ENCODE measurements at regions not wholly inside any gene's neighbourhood (a gene's known extent, or its start where the extent isn't known, plus 50 kb on each side); places are given as distances from the start of the nearest gene placed in this dataset.

DNA sequence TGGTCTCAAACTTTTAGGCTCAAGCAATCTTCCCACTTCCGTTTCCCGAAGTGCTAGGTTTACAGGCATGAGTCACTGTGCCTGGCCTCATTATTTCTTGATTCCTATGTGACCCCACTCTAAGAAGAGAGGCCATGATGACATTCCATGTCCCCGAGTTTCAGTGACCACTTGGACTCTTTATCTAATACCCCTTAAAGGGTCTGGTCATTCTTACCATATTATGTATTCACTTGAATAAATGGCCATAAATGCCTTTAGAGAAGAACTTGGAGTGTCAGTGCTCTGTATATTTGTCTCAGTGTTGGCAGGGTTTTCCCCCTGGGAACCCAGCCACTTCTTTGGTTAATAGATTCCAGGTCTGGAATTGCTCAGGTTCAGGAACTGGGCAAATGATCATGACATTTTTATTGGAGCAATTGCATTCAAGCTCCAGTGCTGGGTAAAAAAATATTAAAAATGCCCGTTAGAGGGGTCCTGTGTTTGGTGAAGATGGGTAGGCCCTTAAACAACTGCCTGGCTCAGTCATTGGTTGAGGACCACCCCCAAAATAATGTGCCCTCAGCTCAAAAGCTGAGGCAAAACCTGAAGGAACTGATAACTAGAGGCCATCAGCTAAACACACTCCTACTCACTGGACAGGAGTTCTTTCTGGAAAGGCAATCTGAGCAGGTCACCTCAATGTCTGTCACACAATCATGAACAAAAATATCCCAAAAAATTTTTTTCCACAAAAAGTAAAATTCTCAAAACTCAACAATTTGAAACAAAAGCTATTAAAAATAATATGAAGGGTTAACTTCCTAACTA is 186.6 kb upstream of the ZNF608 start:
- DNase-seq: no peak
- H3K9me3 Mint-ChIP-seq: peaks cover 2% of the 10 kb centered on the region

GRCh38 chr5:124935065-124935464 is 188.6 kb upstream of the ZNF608 start:
- Mint-ChIP-seq H3K9me3 (peaks cover 8% of the 10 kb centered on the region), H3K36me3 (no peaks in the 10 kb centered on the region), H3K27ac (no peak overlapping the region), H3K27me3 (no peaks in the 10 kb centered on the region), H3K4me1 (ENCODE audit: low read depth) (no peaks in the 10 kb centered on the region), H3K4me3 (no peak overlapping the region)
- CTCF ChIA-PET: no interaction called here
- intact Hi-C loops (cut with micrococcal nuclease): no loop called here
- POLR2A ChIA-PET: no interaction called here
- no peak for DNase-seq

More for the DNA sequence above, 186.6 kb upstream of the ZNF608 start:
- ChIA-PET POLR2A (no interaction called here), CTCF (no interaction called here)
- Mint-ChIP-seq H3K4me3 (no peak overlapping the region), H3K27ac (no peak overlapping the region), H3K36me3 (no peaks in the 10 kb centered on the region), H3K4me1 (ENCODE audit: low read depth) (no peaks in the 10 kb centered on the region), H3K27me3 (no peaks in the 10 kb centered on the region)
- intact Hi-C loops (cut with micrococcal nuclease): no loop called here

GRCh38 chr5:124936626-124936933 is 190.1 kb upstream of the ZNF608 start:
- Mint-ChIP-seq H3K27ac (no peak overlapping the region), H3K4me1 (ENCODE audit: low read depth) (no peaks in the 10 kb centered on the region), H3K36me3 (no peaks in the 10 kb centered on the region), H3K4me3 (no peak overlapping the region), H3K27me3 (no peaks in the 10 kb centered on the region), H3K9me3 (peaks cover 11% of the 10 kb centered on the region)
- intact Hi-C loops (cut with micrococcal nuclease): no loop called here
- ChIA-PET POLR2A (no interaction called here), CTCF (no interaction called here)
- no peak for DNase-seq

- Mint-ChIP-seq H3K4me1 (ENCODE audit: low read depth) (no peaks in the 10 kb centered on the region), H3K36me3 (no peaks in the 10 kb centered on the region), H3K27ac (no peak overlapping the region), H3K27me3 (no peaks in the 10 kb centered on the region), H3K4me3 (no peak overlapping the region), H3K9me3 (peaks cover 8% of the 10 kb centered on the region)
- DNase-seq: no peak
- ChIA-PET POLR2A (no interaction called here), CTCF (no interaction called here)
- intact Hi-C loops (cut with micrococcal nuclease): no loop called here
Measured at GRCh38 chr5:124941051-124942049, 194.9 kb upstream of the ZNF608 start.

- CTCF ChIA-PET: no interaction called here
Measured at GRCh38 chr5:124948062-124948753, 201.8 kb upstream of the ZNF608 start.

DNA sequence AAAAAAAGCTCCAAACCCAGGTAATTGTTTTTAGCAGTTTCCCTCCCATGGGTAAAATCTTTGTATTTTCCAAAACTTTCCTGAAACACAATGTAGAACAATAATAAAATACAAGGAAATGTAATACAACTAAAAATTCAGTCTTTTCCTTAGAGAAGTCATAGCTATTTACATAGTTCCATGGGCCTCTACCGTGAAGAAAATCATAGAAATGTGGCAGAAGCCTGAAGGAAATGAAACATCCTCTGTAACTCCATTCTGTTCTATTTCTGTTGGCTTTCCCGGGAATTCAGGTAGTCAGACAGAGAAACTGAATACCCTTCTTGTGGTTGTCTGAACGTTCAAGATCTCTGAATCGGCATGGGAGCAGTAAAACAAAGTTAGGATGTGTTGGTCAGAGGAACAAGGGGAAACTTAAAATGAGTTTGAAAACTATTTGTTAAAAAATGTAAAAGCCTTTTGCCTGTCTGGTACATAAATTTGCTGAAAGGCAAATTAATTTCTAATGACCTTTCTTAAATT is 202.4 kb upstream of the ZNF608 start:
- peaks cover 2% of the 10 kb centered on the region for H3K9me3 Mint-ChIP-seq
- H3K4me3 Mint-ChIP-seq: no peak overlapping the region
- no peaks in the 10 kb centered on the region for H3K4me1 Mint-ChIP-seq (ENCODE audit: low read depth)
- POLR2A ChIA-PET: no interaction called here
- CTCF ChIA-PET: no interaction called here
- H3K27ac Mint-ChIP-seq: no peak overlapping the region
- DNase-seq: no peak
- no peaks in the 10 kb centered on the region for H3K36me3 Mint-ChIP-seq
- intact Hi-C loops (cut with micrococcal nuclease): no loop called here
- no peaks in the 10 kb centered on the region for H3K27me3 Mint-ChIP-seq

More at GRCh38 chr5:124948062-124948753, 201.8 kb upstream of the ZNF608 start:
- H3K36me3 Mint-ChIP-seq: no peaks in the 10 kb centered on the region
- POLR2A ChIA-PET: no interaction called here
- intact Hi-C loops (cut with micrococcal nuclease): no loop called here
- no peaks in the 10 kb centered on the region for H3K4me1 Mint-ChIP-seq (ENCODE audit: low read depth)
- no peaks in the 10 kb centered on the region for H3K27me3 Mint-ChIP-seq
- DNase-seq: no peak
- no peak overlapping the region for H3K4me3 Mint-ChIP-seq
- H3K9me3 Mint-ChIP-seq: peaks cover 2% of the 10 kb centered on the region
- no peak overlapping the region for H3K27ac Mint-ChIP-seq

GRCh38 chr5:124949862-124950261 is 203.4 kb upstream of the ZNF608 start:
- ChIA-PET CTCF (interaction anchor here (0.7 kb wide), 1 partner anchor 358 kb away, joined by 3 read pairs; no protein-coding TSS in a partner anchor), POLR2A (no interaction called here)
- intact Hi-C loops (cut with micrococcal nuclease): no loop called here
- H3K4me1 Mint-ChIP-seq (ENCODE audit: low read depth): no peaks in the 10 kb centered on the region
- no peak overlapping the region for H3K4me3 Mint-ChIP-seq
- H3K27me3 Mint-ChIP-seq: no peaks in the 10 kb centered on the region
- peaks cover 2% of the 10 kb centered on the region for H3K9me3 Mint-ChIP-seq
- no peaks in the 10 kb centered on the region for H3K36me3 Mint-ChIP-seq
- no peak for DNase-seq
- no peak overlapping the region for H3K27ac Mint-ChIP-seq

- ChIA-PET POLR2A (no interaction called here), CTCF (no interaction called here)
- intact Hi-C loops (cut with micrococcal nuclease): no loop called here
- Mint-ChIP-seq H3K27ac (no peak overlapping the region), H3K9me3 (peaks cover 2% of the 10 kb centered on the region), H3K27me3 (no peaks in the 10 kb centered on the region), H3K4me3 (no peak overlapping the region), H3K36me3 (no peaks in the 10 kb centered on the region), H3K4me1 (ENCODE audit: low read depth) (no peaks in the 10 kb centered on the region)
- no peak for DNase-seq
Measured at GRCh38 chr5:124951105-124951504, 204.7 kb upstream of the ZNF608 start.

DNA sequence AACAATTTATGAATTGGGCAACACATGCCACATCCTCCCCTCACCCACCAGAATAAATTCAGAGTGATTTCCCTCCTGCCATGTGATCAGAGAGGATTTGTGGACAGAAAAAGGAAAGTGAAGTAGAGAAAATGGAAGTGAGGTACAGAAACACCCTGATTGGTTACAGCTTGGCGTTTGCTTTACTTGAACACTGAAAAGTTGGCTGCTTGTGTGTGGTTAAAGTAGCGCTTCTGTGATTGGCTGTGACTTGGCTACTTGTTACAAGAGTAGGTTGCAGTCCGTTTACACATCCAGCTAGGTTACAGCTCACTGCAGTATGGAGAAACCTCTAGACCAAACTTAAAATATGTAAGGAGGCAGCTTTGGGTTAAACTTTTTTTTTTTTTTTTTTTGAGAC is 205.2 kb upstream of the ZNF608 start:
- POLR2A ChIA-PET: no interaction called here
- Mint-ChIP-seq H3K4me1 (ENCODE audit: low read depth) (no peaks in the 10 kb centered on the region), H3K4me3 (no peak overlapping the region), H3K27me3 (no peaks in the 10 kb centered on the region), H3K36me3 (no peaks in the 10 kb centered on the region), H3K9me3 (peaks cover 2% of the 10 kb centered on the region), H3K27ac (no peak overlapping the region)
- intact Hi-C loops (cut with micrococcal nuclease): no loop called here
- DNase-seq: no peak
- CTCF ChIA-PET: no interaction called here

- no peaks in the 10 kb centered on the region for H3K9me3 Mint-ChIP-seq
- no peak overlapping the region for H3K4me3 Mint-ChIP-seq
- H3K36me3 Mint-ChIP-seq: no peaks in the 10 kb centered on the region
- intact Hi-C loops (cut with micrococcal nuclease): no loop called here
- no peak for DNase-seq
- H3K27ac Mint-ChIP-seq: no peak overlapping the region
- POLR2A ChIA-PET: no interaction called here
- CTCF ChIA-PET: no interaction called here
- H3K4me1 Mint-ChIP-seq (ENCODE audit: low read depth): no peaks in the 10 kb centered on the region
- no peaks in the 10 kb centered on the region for H3K27me3 Mint-ChIP-seq
Measured at GRCh38 chr5:124952079-124952478, 205.6 kb upstream of the ZNF608 start.

DNA sequence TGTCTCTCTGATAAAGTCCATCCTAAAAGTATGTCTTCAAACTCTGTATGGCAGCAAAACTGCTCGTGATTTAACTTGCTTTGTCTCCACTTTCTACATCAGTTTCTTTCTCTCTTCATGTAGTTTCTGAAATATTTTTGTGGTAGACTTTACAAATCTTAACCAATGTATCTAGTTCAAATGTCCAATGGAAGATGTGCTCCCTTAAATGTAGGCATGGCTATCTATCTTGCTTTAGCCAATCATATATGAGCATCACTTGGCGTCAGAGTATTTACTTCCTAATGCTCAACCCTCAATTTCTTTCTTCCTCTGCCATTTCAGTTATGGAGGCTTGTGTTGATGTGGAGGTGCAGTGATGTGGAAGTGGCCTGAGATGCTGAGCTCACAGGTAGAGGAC is 206.1 kb upstream of the ZNF608 start:
- ChIA-PET CTCF (no interaction called here), POLR2A (no interaction called here)
- Mint-ChIP-seq H3K4me1 (ENCODE audit: low read depth) (no peaks in the 10 kb centered on the region), H3K27ac (no peak overlapping the region), H3K27me3 (no peaks in the 10 kb centered on the region), H3K9me3 (no peaks in the 10 kb centered on the region), H3K4me3 (no peak overlapping the region), H3K36me3 (no peaks in the 10 kb centered on the region)
- intact Hi-C loops (cut with micrococcal nuclease): no loop called here
- DNase-seq: no peak

DNA sequence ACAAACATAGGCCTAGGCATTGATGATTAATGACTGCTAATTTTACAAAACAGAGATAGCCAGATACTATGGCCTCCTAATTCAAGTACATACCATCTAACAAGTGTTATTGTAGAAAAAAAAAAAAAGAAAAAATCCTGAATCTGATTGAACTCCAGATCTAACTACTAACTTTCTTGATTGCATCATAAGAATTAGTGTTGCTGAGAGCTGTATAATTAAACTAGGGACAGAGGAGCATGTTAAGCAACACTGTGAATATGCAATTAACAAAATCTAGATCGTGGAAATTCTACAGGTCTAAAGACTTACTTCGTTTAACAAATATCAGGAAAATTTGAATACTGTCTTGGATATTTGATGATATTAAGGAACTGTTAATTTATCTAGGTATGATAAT is 208.3 kb upstream of the ZNF608 start:
- intact Hi-C loops (cut with micrococcal nuclease): no loop called here
- Mint-ChIP-seq H3K9me3 (no peaks in the 10 kb centered on the region), H3K4me3 (no peak overlapping the region), H3K27ac (no peak overlapping the region), H3K36me3 (no peaks in the 10 kb centered on the region), H3K4me1 (ENCODE audit: low read depth) (no peaks in the 10 kb centered on the region), H3K27me3 (no peaks in the 10 kb centered on the region)
- ChIA-PET POLR2A (no interaction called here), CTCF (no interaction called here)
- no peak for DNase-seq

Measured in activated CD4-positive, alpha-beta memory T cell treated with anti-CD3 and anti-CD28 coated beads for 36 hours (primary cell).